ENCODE measurements at regions not wholly inside any gene's neighbourhood (a gene's known extent, or its start where the extent isn't known, plus 50 kb on each side); places are given as distances from the start of the nearest gene placed in this dataset.
"Not testable (repeated sequence)": the region's sequence is repeated elsewhere in the genome, so short reads cannot be mapped to it uniquely, and the experiment has no call there.

GRCh38 chr4:141455651-141456050 is 180.7 kb upstream of the IL15 start:
- no peak for DNase-seq (ENCODE audit: low read depth in 2 of 3, low spot score in 1 of 3)

GRCh38 chr4:141457653-141458052 is 178.7 kb upstream of the IL15 start:
- DNase-seq (ENCODE audit: low read depth in 2 of 3, low spot score in 1 of 3) = no peak

- DNase-seq (ENCODE audit: low read depth in 2 of 3, low spot score in 1 of 3) = no peak
Observed at GRCh38 chr4:141458501-141458900, 177.9 kb upstream of the IL15 start.

- DNase-seq (ENCODE audit: low read depth in 2 of 3, low spot score in 1 of 3) = no peak
Observed at GRCh38 chr4:141459020-141459419, 177.4 kb upstream of the IL15 start.

- no peak for DNase-seq (ENCODE audit: low read depth in 2 of 3, low spot score in 1 of 3)
Observed at GRCh38 chr4:141462361-141462760, 174.0 kb upstream of the IL15 start.

- no peak for DNase-seq (ENCODE audit: low read depth in 2 of 3, low spot score in 1 of 3)
Observed at GRCh38 chr4:141463678-141464077, 172.7 kb upstream of the IL15 start.

- no peak for DNase-seq (ENCODE audit: low read depth in 2 of 3, low spot score in 1 of 3)
Observed at GRCh38 chr4:141464366-141464765, 172.0 kb upstream of the IL15 start.

GRCh38 chr4:141465171-141465570 is 171.2 kb upstream of the IL15 start:
- no peak for DNase-seq (ENCODE audit: low read depth in 2 of 3, low spot score in 1 of 3)

- DNase-seq (ENCODE audit: low read depth in 2 of 3, low spot score in 1 of 3) = no peak
Observed at GRCh38 chr4:141467225-141467624, 169.2 kb upstream of the IL15 start.

GRCh38 chr4:141469392-141469791 is 167.0 kb upstream of the IL15 start:
- DNase-seq (ENCODE audit: low read depth in 2 of 3, low spot score in 1 of 3) = no peak

GRCh38 chr4:141473026-141473540 is 163.3 kb upstream of the IL15 start:
- no peak for DNase-seq (ENCODE audit: low read depth in 2 of 3, low spot score in 1 of 3)

- DNase-seq (ENCODE audit: low read depth in 2 of 3, low spot score in 1 of 3) = no peak
Observed at GRCh38 chr4:141473952-141474351, 162.4 kb upstream of the IL15 start.

- no peak for DNase-seq (ENCODE audit: low read depth in 2 of 3, low spot score in 1 of 3)
Observed at GRCh38 chr4:141480950-141481349, 155.4 kb upstream of the IL15 start.

- DNase-seq (ENCODE audit: low read depth in 2 of 3, low spot score in 1 of 3) = not testable (repeated sequence)
Observed at GRCh38 chr4:141484298-141484697, 152.1 kb upstream of the IL15 start.

- DNase-seq (ENCODE audit: low read depth in 2 of 3, low spot score in 1 of 3) = no peak
Observed at GRCh38 chr4:141486375-141486997, 149.9 kb upstream of the IL15 start.

GRCh38 chr4:141497627-141498026 is 138.8 kb upstream of the IL15 start:
- DNase-seq (ENCODE audit: low read depth in 2 of 3, low spot score in 1 of 3) = no peak

- DNase-seq (ENCODE audit: low read depth in 2 of 3, low spot score in 1 of 3) = no peak
Observed at GRCh38 chr4:141499261-141499853, 137.0 kb upstream of the IL15 start.

GRCh38 chr4:141501395-141501794 is 135.0 kb upstream of the IL15 start:
- no peak for DNase-seq (ENCODE audit: low read depth in 2 of 3, low spot score in 1 of 3)

- DNase-seq (ENCODE audit: low read depth in 2 of 3, low spot score in 1 of 3) = no peak
Observed at GRCh38 chr4:141501931-141502330, 134.5 kb upstream of the IL15 start.

- DNase-seq (ENCODE audit: low read depth in 2 of 3, low spot score in 1 of 3) = no peak
Observed at GRCh38 chr4:141502755-141503154, 133.6 kb upstream of the IL15 start.

GRCh38 chr4:141503260-141503659 is 133.1 kb upstream of the IL15 start:
- no peak for DNase-seq (ENCODE audit: low read depth in 2 of 3, low spot score in 1 of 3)

- DNase-seq (ENCODE audit: low read depth in 2 of 3, low spot score in 1 of 3) = no peak
Observed at GRCh38 chr4:141511055-141511454, 125.3 kb upstream of the IL15 start.

GRCh38 chr4:141513866-141514265 is 122.5 kb upstream of the IL15 start:
- DNase-seq (ENCODE audit: low read depth in 2 of 3, low spot score in 1 of 3) = no peak

Data from stimulated activated CD4-positive, alpha-beta T cell treated with anti-CD3 and anti-CD28 coated beads, Interleukin-12 subunit alpha, Interleukin-12 subunit beta, amount 100 ng/mL, for 48 hours (primary cell).